Spleen (tissue), 11 donors: ENCODE measurements at regions not wholly inside any gene's neighbourhood (a gene's known extent, or its start where the extent isn't known, plus 50 kb on each side); places are given as distances from the start of the nearest gene placed in this dataset.

Source experiments
- DNase-seq: peaks from one replicate; pipeline ENCODE4 v3.0.0-alpha.2; 2020
- H3K27ac ChIP-seq, 8 donors: fragments of 200-600 bp; sonication (generic) in 7 of 8; 1 replicate in 4 of 8; 2 replicates in 4 of 8; pipeline versions ENCODE4 v1.5.0 to v1.8.0; 2016 to 2021; ENCODE audit warnings: inconsistent platforms in 4 of 8, mild to moderate bottlenecking in 4 of 8, moderate library complexity in 1 of 8
- H3K27me3 ChIP-seq, 7 donors: fragments of 200-600 bp; sonication (generic) in 6 of 7; replicated peaks in 1 of 7; 1 replicate in 4 of 7; 2 replicates in 3 of 7; pipeline versions ENCODE4 v1.5.0 to v1.8.0; 2016 to 2021; ENCODE audit warnings: inconsistent platforms in 3 of 7, mild to moderate bottlenecking in 1 of 7
- H3K36me3 ChIP-seq, 6 donors: fragments of 200-600 bp; sonication (generic) in 5 of 6; 1 replicate in 4 of 6; 2 replicates in 2 of 6; pipeline versions ENCODE4 v1.5.0 to v1.8.0; 2016 to 2021; ENCODE audit warnings: inconsistent platforms in 2 of 6
- H3K4me1 ChIP-seq, 6 donors: fragments of 200-600 bp; sonication (generic) in 5 of 6; 1 replicate in 3 of 6; 2 replicates in 3 of 6; pipeline versions ENCODE4 v1.5.0 to v1.8.0; 2016 to 2021; ENCODE audit warnings: inconsistent platforms in 3 of 6
- H3K4me3 ChIP-seq, 8 donors: fragments of 200-600 bp; sonication (generic) in 7 of 8; 1 replicate in 4 of 8; 2 replicates in 4 of 8; pipeline versions ENCODE4 v1.5.0 to v1.8.0; 2016 to 2021; ENCODE audit warnings: inconsistent platforms in 4 of 8, mild to moderate bottlenecking in 4 of 8, moderate library complexity in 2 of 8
- H3K9me3 ChIP-seq, 8 donors: fragments of 200-600 bp; sonication (generic) in 7 of 8; 1 replicate in 4 of 8; 2 replicates in 4 of 8; pipeline versions ENCODE4 v1.5.0 to v1.8.0; 2016 to 2021; ENCODE audit warnings: inconsistent platforms in 4 of 8
- POLR2A ChIP-seq, 3 donors: fragments of 450-650 bp; IDR thresholded peaks; one replicate each; pipeline ENCODE4 v1.5.1; 2017; ENCODE audit warnings: antibody characterized with exemption in 3 of 3, mild to moderate bottlenecking in 1 of 3
- POLR2AphosphoS5 ChIP-seq, 3 donors: sonication (generic); formaldehyde crosslinking; IDR thresholded peaks; one replicate each; pipeline ENCODE4 v1.5.1; 2017; ENCODE audit warnings: antibody characterized with exemption in 3 of 3
- WGBS, 5 donors: extraction: QIAGEN DNeasy Blood & Tissue Kit in 3 of 5; methylation state at CpG; one replicate each; pipeline versions ENCODE4 v1.1.5 to v1.1.7; 2013 to 2018; 5-methylcytosine and 5-hydroxymethylcytosine counted together
- intact Hi-C: fragments of 100-400 bp; cut with DNase I; formaldehyde crosslinking; loops from one replicate; pipeline ENCODE4 v1.15.0; 2023; ENCODE audit warnings: low total_unique reads
- TF ChIP-seq, protein P1 (sequence below), 11 experiments: fragments of 200-600 bp in 7 of 11; fragments of 450-650 bp in 4 of 11; sonication (generic) in 4 of 11; IDR thresholded peaks in 8 of 11; conservative IDR thresholded peaks in 3 of 11; 1 replicate in 7 of 11; 2 replicates in 4 of 11; pipeline versions ENCODE4 v1.4.0 to v1.8.0; 2016 to 2021; ENCODE audit warnings: antibody characterized with exemption in 11 of 11, inconsistent platforms in 4 of 11, mild to moderate bottlenecking in 1 of 11
- donor health status: healthy with polysubstance abuse.
- donor health status: DM: no; HTN: no; CAD: no; lungs with moderate emphysema.
- donor health status: DM: no; HTN: no; CAD: no.
- donor health status: Bipolar disorder and iron deficiency.
- donor health status: healthy.
- donor health status: DM: no; HTN: no; CAD: no.
- donor health status: DM: yes; HTN: yes; CAD: no.

GRCh38 chr11:80414181-80415165, 973.6 kb upstream of the TENM4 start:
- Histone ChIP-seq H3K4me3 (no peak overlapping the region), H3K27ac (no peak overlapping the region), H3K27me3 (no peaks in the 10 kb centered on the region), H3K9me3 (peaks cover 0 to 24% (median 12%) of the 10 kb centered on the region in 8 donors), H3K36me3 (no peaks in the 10 kb centered on the region), H3K4me1 (no peaks in the 10 kb centered on the region)
- TF ChIP-seq, protein P1, sequence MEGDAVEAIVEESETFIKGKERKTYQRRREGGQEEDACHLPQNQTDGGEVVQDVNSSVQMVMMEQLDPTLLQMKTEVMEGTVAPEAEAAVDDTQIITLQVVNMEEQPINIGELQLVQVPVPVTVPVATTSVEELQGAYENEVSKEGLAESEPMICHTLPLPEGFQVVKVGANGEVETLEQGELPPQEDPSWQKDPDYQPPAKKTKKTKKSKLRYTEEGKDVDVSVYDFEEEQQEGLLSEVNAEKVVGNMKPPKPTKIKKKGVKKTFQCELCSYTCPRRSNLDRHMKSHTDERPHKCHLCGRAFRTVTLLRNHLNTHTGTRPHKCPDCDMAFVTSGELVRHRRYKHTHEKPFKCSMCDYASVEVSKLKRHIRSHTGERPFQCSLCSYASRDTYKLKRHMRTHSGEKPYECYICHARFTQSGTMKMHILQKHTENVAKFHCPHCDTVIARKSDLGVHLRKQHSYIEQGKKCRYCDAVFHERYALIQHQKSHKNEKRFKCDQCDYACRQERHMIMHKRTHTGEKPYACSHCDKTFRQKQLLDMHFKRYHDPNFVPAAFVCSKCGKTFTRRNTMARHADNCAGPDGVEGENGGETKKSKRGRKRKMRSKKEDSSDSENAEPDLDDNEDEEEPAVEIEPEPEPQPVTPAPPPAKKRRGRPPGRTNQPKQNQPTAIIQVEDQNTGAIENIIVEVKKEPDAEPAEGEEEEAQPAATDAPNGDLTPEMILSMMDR (IDR thresholded peaks at IDR 0.05 in 8 of 11, conservative IDR thresholded peaks at IDR 0.05 in 3 of 11) = no peak
- TF ChIP-seq POLR2AphosphoS5 (IDR thresholded peaks at IDR 0.05) = no peak
- no peak for TF ChIP-seq POLR2A (IDR thresholded peaks at IDR 0.05)
- DNase-seq = no peak
- 80 to 89% (median 82%) methylated on average over 7 of the region's 7 CpGs for WGBS, 5 donors
- intact Hi-C loops = no loop called here

DNA sequence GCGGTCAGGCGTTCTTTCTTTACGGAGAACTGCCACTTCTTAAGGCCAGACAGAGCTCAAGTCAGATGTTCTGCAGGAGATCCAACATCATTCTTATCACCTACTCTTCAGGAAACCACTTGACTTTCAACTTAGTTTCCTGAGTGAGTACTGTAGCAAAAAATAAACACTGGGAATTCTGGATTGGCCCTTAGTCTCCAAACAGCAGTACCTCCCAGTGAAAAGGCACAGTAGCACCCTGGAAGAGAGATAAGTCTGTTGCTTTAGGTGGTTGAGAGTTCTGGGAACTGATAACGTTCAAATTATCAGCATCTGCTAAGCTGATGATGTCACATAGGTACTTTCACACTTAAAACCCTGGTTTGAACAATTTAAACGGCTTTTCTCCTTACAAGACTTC, 971.8 kb upstream of the TENM4 start:
- intact Hi-C loops = no loop called here
- Histone ChIP-seq H3K4me1 (no peaks in the 10 kb centered on the region), H3K4me3 (no peak overlapping the region), H3K9me3 (peaks cover 0 to 24% (median 12%) of the 10 kb centered on the region in 8 donors), H3K27me3 (no peaks in the 10 kb centered on the region), H3K36me3 (no peaks in the 10 kb centered on the region), H3K27ac (no peak overlapping the region)
- TF ChIP-seq, protein P1 (IDR thresholded peaks at IDR 0.05 in 8 of 11, conservative IDR thresholded peaks at IDR 0.05 in 3 of 11) = no peak
- no peak for TF ChIP-seq POLR2AphosphoS5 (IDR thresholded peaks at IDR 0.05)
- no peak for TF ChIP-seq POLR2A (IDR thresholded peaks at IDR 0.05)
- WGBS, 5 donors = 57 to 70% (median 59%) methylated on average over 5 of the region's 5 CpGs
- no peak for DNase-seq

DNA sequence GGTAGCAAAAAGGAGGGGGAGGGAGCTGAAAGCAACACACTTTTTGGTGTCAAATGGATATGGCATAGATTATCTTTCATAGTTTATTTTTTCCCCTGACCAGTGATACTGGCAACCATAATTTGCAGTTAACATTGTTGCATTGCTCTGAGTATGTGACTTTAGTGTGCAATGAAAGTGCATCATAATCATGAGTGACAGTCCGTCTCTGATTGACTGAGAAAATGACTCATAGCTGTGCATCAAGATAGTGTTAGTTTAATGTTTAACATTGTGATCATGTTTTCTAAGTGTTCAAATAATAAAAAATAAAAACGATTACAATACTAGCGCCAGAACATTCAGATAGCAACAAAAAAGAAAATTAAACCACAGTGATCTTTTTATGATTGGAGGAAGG, 952.4 kb upstream of the TENM4 start:
- H3K4me3 ChIP-seq = no peak overlapping the region
- H3K9me3 ChIP-seq = no peaks in the 10 kb centered on the region
- intact Hi-C loops = no loop called here
- no peak for TF ChIP-seq POLR2AphosphoS5 (IDR thresholded peaks at IDR 0.05)
- TF ChIP-seq, protein P1 (IDR thresholded peaks at IDR 0.05 in 8 of 11, conservative IDR thresholded peaks at IDR 0.05 in 3 of 11) = no peak
- TF ChIP-seq POLR2A (IDR thresholded peaks at IDR 0.05) = no peak
- no peak overlapping the region for H3K27ac ChIP-seq
- 75 to 91% (median 81%) methylated on average over 3 of the region's 3 CpGs for WGBS, 5 donors
- H3K4me1 ChIP-seq = no peaks in the 10 kb centered on the region
- H3K27me3 ChIP-seq = no peaks in the 10 kb centered on the region
- DNase-seq = no peak
- no peaks in the 10 kb centered on the region for H3K36me3 ChIP-seq

DNA sequence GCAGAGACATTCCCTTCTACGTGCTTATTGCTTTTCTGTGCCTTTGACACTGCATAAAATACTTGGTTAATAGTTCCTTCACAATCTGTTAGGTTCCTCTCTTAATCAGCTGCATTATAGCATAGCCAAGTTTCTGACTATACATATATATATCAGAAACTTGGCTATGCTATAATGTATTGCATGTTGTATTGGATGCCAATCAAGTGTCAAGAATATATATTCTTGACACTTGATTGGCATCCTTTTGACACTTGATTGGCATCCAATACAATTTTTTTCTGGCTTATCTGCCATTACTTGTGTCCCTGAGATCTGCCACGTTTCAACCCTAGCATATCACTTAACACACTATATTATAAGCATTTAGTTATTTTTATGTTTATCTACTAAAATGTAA, 949.7 kb upstream of the TENM4 start:
- H3K4me1 ChIP-seq = no peaks in the 10 kb centered on the region
- no peak overlapping the region for H3K27ac ChIP-seq
- no peaks in the 10 kb centered on the region for H3K36me3 ChIP-seq
- intact Hi-C loops = no loop called here
- no peak for DNase-seq
- TF ChIP-seq, protein P1 (IDR thresholded peaks at IDR 0.05 in 8 of 11, conservative IDR thresholded peaks at IDR 0.05 in 3 of 11) = no peak
- no peak for TF ChIP-seq POLR2AphosphoS5 (IDR thresholded peaks at IDR 0.05)
- TF ChIP-seq POLR2A (IDR thresholded peaks at IDR 0.05) = no peak
- no peaks in the 10 kb centered on the region for H3K27me3 ChIP-seq
- no peak overlapping the region for H3K4me3 ChIP-seq
- H3K9me3 ChIP-seq = peaks cover 0 to 5% (median 0%) of the 10 kb centered on the region in 8 donors
- WGBS, 5 donors = 52 to 70% (median 69%) methylated on average over 2 of the region's 2 CpGs
